HS-5 (cell line): ENCODE measurements at regions not wholly inside any gene's neighbourhood (a gene's known extent, or its start where the extent isn't known, plus 50 kb on each side); places are given as distances from the start of the nearest gene placed in this dataset.

ENCODE experiments used
- DNase-seq: peaks from one replicate; pipeline ENCODE4 v3.0.0-alpha.2; 2012; ENCODE audit warnings: low read depth

DNA sequence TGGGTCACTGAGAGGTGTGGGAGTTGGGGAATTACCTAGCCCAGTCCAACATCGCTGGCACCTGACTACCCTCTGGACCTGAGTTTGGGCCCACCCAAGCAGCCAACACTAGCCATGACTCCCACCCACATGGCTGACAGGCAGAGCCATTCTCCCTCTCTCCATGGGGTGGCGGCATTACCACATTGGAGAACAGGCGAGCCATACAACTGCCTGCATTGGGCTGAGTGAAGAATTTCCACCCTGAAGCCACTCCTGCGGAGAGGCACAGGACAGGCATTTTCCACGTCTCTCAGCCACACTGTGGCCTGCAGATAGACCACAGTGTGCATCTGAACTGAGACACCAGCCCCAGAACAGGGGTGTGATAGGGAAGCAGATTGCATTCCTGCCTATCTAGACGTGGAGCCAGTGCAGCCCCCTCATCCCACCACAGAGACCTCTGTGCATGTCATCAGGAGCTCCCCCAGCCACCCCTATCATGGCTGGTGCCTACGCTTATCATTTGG lies 58.2 kb upstream of the ANTXRL start:
- no peak for DNase-seq

DNA sequence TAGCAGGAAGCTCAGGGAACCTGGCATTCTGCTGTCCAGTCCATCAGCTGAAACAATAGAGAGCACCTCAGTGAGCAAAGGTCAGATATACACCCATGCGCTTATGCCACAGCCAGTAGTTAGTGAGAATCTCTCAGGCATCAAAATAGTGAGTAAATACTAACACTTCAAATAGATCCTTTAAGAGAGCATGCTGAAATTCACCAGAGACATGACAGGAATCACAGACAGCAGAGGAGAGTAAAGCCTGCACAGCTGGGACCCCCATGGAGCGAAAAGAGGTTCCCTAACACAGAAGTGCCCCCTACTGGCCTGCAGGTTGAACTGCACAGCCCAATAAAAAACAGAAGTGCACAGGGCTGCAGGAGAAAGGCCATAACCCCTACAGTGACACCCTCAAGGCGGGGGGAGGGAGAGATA lies 57.6 kb upstream of the ANTXRL start:
- no peak for DNase-seq

DNA sequence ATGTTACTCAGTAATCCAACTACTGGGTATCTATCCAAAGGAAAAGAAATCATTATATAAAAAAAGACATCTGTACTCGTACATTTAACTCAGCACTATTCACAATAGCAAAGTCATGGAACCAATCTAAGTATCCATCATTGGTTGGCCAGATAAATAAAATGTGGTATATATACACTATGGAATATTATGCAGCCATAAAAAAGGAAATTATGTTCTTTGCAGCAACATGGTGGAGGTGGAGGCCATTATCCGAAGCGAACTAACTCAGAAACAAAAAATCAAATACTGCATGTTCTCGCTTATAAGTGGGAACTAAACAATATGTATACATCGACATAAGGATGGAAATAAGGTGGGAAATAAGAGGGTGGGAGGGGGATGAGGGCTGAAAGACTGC lies 56.2 kb upstream of the ANTXRL start:
- no peak for DNase-seq

DNA sequence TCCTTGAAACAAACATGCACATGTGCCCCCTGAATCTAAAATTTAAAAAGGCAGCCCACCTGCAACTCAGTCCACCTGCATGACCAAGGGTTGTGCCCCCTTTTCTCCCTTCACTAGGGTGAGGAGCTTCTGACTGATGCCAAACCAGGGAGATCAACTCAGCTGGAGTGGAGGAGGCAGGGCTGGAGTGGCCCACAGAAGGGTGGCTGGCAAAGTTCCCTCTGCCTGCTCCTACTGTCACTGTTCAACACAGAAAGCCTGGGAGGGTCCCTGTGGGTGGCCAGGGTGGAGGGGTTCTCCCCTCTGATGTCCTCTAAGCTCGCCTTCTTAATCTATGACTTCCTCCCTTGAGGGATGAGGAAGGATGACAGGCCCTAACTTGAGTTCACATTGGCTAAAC lies 55.7 kb upstream of the ANTXRL start:
- DNase-seq = no peak

DNA sequence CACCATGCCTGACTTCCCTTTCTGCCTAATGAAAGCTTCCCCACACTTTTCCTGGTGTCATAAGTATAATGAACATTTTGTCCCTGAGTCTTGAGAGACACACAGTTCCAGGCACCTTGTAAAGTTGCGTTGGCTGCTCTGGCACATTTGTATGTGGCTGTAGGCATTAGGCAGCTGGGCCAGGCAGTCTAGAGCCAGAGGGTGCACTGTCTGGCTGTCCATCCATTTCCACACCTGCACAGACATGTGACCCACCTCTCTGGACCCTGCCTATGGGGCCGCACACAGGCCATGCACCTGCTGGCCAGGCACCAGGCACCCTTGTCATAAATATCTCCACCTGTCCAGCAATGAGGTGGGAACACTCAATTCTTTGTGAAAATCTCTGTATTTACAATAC lies 54.7 kb upstream of the ANTXRL start:
- DNase-seq = no peak

DNA sequence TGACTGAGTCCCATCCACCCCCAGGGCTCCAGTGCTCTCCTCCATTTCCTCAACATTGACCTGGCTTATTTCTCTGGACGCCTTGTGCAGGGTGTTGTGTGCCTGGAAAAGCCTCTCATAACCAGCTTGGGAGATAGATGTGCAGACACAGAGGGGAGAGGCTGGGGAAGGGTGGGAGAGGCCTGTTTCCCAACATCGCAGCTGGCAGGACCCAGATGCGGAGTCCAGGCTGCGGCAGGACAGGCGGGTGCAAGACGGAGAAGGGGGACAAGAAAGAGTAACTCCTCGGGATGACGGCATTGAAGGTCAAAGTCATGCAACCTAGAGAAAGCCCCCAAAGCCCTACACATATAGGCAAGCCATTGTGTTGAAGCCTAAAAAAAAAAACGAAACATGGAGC lies 54.1 kb upstream of the ANTXRL start:
- DNase-seq = no peak

DNA sequence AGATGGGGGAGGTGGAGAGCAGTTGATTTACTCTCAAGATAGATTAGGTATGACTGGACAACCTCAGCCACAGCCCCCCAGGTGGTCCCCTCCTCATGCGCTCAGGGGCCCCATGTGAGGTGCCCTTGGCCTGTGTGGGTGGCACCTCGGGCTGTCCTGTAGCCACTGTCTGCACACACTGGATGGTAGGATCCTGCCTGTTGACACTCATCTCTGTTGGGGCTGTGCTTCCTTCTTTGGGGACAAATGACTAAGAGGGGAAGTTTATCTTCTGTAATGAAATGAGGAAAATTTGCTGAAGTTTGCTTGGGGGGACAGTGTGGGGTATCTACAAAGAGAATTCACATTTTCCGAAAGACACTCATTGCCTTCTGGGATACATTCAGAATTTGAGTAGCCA lies 53.6 kb upstream of the ANTXRL start:
- no peak for DNase-seq

DNA sequence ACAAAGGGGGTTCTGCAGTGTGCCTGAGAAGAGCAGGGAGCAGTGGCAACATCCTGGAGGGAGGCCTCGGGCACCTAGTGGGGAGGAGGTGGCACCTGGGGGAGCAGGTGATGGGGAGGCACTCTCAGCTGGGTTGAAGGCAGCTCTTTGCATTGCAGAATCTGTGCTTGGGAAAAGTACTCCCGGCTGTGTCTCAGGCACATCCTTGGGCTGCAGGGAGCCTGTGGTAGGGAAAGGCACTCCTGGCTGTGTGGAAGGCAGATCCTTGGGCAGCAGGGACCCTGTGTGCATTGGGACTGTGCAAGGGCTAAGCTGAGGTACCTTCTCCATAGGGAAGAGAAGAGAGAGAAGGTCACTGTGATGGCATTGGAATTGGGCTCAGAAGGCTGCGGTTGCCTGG lies 52.8 kb upstream of the ANTXRL start:
- no peak for DNase-seq

DNA sequence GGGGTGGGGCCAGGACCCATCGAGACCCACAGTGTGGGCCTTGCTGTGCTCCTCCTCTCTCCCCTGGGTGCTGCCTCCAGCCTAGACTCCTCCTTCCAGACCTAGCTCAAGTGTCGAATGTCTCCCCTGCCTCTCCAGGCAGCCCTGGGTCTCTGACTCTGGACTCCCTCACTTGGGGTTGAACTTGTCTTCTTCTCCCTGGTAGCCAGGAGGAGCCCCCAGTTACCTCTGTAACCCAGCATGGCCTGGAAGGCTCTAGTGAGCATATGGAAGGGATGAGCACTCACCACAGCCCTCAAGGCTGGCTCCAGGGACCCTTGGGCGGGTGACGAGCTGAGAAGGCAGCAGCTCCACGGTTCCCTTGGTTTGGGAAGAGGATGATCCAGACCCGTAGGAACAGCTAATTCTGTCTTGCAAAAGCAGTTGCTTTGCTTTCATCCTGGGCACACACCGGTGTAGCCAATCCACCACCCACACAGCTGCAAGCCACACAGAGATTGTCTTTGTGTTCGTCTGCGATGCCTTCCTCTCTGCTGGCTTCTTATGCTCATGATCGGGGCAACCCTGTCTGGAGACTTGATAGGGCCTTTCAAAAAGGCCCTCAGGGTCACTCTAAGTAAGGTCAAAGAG lies 52.3 kb upstream of the ANTXRL start:
- no peak for DNase-seq

DNA sequence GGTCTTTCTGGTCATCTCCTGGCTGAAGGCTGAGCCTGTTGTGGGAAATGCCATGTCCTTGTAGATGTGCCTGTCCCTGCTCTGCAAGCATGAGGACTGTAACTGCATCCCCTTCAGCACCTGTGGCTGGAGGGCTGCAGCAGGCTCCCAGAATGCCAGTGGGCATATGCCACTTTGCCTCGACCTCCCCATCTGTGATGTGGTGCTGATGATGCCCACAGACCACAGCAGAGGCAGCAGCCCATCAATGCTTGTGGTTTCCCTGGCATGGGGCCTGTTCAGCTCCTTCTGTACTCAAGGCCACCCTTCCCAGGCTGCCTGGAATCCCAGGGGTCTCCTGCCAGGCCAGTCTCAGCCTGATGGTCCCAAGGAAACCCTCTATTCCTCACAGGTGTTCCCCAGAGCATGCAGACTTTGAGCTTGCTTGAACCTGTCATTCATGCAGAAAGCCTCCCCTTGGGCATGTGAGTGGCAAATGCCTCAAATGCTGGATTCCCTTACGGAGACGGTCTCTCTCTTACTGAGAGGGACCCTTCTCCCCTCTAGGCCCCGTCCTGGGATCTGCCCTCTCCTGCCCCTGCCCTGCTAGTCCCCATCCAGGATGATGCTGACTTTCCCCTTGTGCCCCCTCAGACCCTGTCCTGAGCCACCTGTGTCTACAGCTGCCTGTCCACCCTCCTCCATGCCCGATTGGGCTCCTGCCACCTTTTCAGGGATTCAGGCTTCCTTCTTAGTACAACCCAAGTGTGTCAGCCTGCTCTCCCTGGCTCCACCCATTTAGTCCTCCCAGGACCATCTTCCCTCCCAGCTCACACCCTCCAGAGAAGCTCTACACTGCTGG lies 50.9 kb upstream of the ANTXRL start:
- no peak for DNase-seq

DNA sequence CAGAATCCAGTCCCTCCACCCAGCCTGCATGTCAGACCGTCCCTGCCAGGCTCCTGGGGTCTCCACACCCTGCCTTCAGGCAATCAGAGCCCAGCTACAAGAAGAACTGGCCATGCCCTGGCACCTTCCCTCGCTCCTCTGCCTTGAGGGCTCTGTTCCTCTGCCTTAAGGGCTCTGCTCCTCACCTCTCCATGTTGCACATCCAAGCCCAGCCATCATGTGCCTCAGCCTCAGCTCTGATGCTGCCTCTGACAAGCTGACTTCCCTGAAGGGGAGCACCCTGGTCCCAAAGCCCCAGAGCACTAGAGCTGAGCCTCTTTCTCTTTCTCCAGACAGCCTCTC lies 50.3 kb upstream of the ANTXRL start:
- DNase-seq = no peak

DNA sequence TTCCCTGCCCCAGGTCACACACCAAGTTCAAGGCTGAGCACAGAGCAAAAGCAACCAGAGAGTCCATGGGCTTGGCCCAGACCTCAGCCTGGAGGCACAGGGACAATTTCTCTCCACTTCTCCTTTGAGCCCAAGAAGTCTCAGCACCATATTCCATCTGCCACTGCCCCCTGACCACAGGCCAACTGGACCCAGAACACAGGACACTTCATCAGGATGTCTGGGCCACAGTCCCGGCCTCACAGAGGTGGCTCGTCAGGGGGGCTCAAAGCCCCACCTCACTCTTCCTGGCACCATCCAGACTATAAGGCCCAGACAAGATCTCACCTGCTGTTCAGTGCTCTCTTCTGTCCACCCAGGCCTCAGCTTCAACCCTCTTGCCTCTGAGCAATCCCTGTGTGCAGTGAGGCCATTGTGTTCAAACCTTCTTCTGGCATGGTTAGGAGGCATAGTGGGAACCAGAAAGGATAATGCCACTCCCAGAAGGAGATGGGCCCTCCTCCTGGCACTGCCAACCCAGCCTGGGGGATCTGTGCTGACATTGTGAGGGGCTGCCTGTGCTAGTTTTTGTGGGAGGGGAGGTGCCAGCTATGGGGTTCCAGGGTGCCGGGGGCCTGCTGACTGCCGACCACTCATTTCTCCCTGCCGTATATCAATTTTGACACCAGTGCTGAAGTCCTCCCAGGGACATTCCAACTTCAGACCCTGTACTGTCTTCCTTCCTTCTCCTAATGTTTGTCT lies 49.7 kb upstream of the ANTXRL start:
- no peak for DNase-seq
